H9 (cell line): ENCODE measurements at regions not wholly inside any gene's neighbourhood (a gene's known extent, or its start where the extent isn't known, plus 50 kb on each side); places are given as distances from the start of the nearest gene placed in this dataset.

Experiments
- DNase-seq: peaks from one replicate; pipeline ENCODE4 v3.0.0-alpha.2; 2017
- H2AFZ ChIP-seq: one replicate; pipeline ENCODE4 v1.6.1; 2013; ENCODE audit warnings: mild to moderate bottlenecking, low read length, control low read depth, moderate library complexity
- H2AK5ac ChIP-seq: 2 replicates; pipeline ENCODE4 v1.6.1; 2013; ENCODE audit warnings: low read length, control low read depth, mixed read lengths; ENCODE audit not compliant: insufficient read length
- H2BK120ac ChIP-seq: one replicate; pipeline ENCODE4 v1.6.1; 2013; ENCODE audit warnings: low read depth, mild to moderate bottlenecking, low read length, control low read depth, inconsistent platforms; ENCODE audit not compliant: poor library complexity, severe bottlenecking
- H2BK12ac ChIP-seq: 2 replicates; pipeline ENCODE4 v1.6.1; 2013; ENCODE audit warnings: low read length, control low read depth, mixed read lengths, low read depth; ENCODE audit not compliant: insufficient read length
- H2BK15ac ChIP-seq: 2 replicates; pipeline ENCODE4 v1.6.1; 2013; ENCODE audit warnings: low read depth, low read length, control low read depth
- H2BK20ac ChIP-seq: one replicate; pipeline ENCODE4 v1.6.1; 2013; ENCODE audit warnings: low read depth, mild to moderate bottlenecking, low read length, control low read depth, inconsistent platforms; ENCODE audit not compliant: poor library complexity, severe bottlenecking
- H2BK5ac ChIP-seq: 2 replicates; pipeline ENCODE4 v1.6.1; 2013; ENCODE audit warnings: low read length, control low read depth, mixed read lengths; ENCODE audit not compliant: insufficient read length
- H3K14ac ChIP-seq: 2 replicates; pipeline ENCODE4 v1.6.1; 2013; ENCODE audit warnings: low read length, control low read depth; ENCODE audit not compliant: insufficient read depth
- H3K18ac ChIP-seq: 2 replicates; pipeline ENCODE4 v1.6.1; 2013; ENCODE audit warnings: low read depth, mild to moderate bottlenecking, mixed read lengths, low read length, control low read depth; ENCODE audit not compliant: insufficient read length
- H3K23ac ChIP-seq: 2 replicates; pipeline ENCODE4 v1.6.1; 2013; ENCODE audit warnings: low read length, control low read depth, mixed read lengths, low read depth; ENCODE audit not compliant: insufficient read length
- H3K23me2 ChIP-seq: 2 replicates; pipeline ENCODE4 v1.6.1; 2013; ENCODE audit warnings: low read depth, mild to moderate bottlenecking, mixed read lengths, low read length, control low read depth; ENCODE audit not compliant: insufficient read length, poor library complexity, severe bottlenecking
- H3K27ac ChIP-seq: 2 replicates; pipeline ENCODE4 v1.5.1; 2013; ENCODE audit warnings: low read length, control low read depth, mixed read lengths, low read depth; ENCODE audit not compliant: insufficient read length
- H3K27me3 ChIP-seq: 2 replicates; pipeline ENCODE4 v1.6.1; 2013; ENCODE audit warnings: low read length, control low read depth, inconsistent platforms; ENCODE audit not compliant: insufficient read depth
- H3K4ac ChIP-seq: 2 replicates; pipeline ENCODE4 v1.6.1; 2013; ENCODE audit warnings: low read depth, mild to moderate bottlenecking, control low read depth, inconsistent platforms, low read length, moderate library complexity
- H3K4me1 ChIP-seq: 2 replicates; pipeline ENCODE4 v1.6.1; 2013; ENCODE audit warnings: low read length, control low read depth, inconsistent platforms; ENCODE audit not compliant: insufficient read depth
- H3K4me2 ChIP-seq: 2 replicates; pipeline ENCODE4 v1.6.1; 2013; ENCODE audit warnings: low read length, control low read depth, mixed read lengths; ENCODE audit not compliant: insufficient read length, insufficient read depth
- H3K56ac ChIP-seq: 2 replicates; pipeline ENCODE4 v1.6.1; 2013; ENCODE audit warnings: low read depth, mild to moderate bottlenecking, mixed read lengths, low read length, control low read depth; ENCODE audit not compliant: insufficient read length
- H3K79me1 ChIP-seq: 2 replicates; pipeline ENCODE4 v1.6.1; 2013; ENCODE audit warnings: low read depth, mild to moderate bottlenecking, moderate library complexity, low read length, control low read depth, inconsistent platforms; ENCODE audit not compliant: insufficient read depth, poor library complexity, severe bottlenecking
- H3K79me2 ChIP-seq: 2 replicates; pipeline ENCODE4 v1.6.1; 2013; ENCODE audit warnings: low read length, control low read depth, inconsistent platforms; ENCODE audit not compliant: insufficient read depth
- H3K9ac ChIP-seq: 2 replicates; pipeline ENCODE4 v1.6.1; 2013; ENCODE audit warnings: low read length, control low read depth, mixed read lengths; ENCODE audit not compliant: insufficient read length; ENCODE audit errors: extremely low read depth
- H3K9me3 ChIP-seq: one replicate; pipeline ENCODE4 v1.6.1; 2013; ENCODE audit warnings: low read depth, low read length, inconsistent platforms; ENCODE audit not compliant: control insufficient read depth
- H3T11ph ChIP-seq: one replicate; pipeline ENCODE4 v1.6.1; 2013; ENCODE audit warnings: mild to moderate bottlenecking, low read length, control low read depth, inconsistent platforms
- H4K20me1 ChIP-seq: one replicate; pipeline ENCODE4 v1.6.1; 2013; ENCODE audit not compliant: control insufficient read depth, insufficient read length, insufficient read depth
- H4K5ac ChIP-seq: 2 replicates; pipeline ENCODE4 v1.6.1; 2013; ENCODE audit warnings: low read depth, mild to moderate bottlenecking, mixed read lengths, low read length, control low read depth; ENCODE audit not compliant: insufficient read length
- H4K8ac ChIP-seq: replicated peaks from 2 replicates; pipeline ENCODE4 v1.6.1; 2013; ENCODE audit warnings: low read length, control low read depth, mixed read lengths, low read depth; ENCODE audit not compliant: insufficient read length
- H4K91ac ChIP-seq: 2 replicates; pipeline ENCODE4 v1.6.1; 2013; ENCODE audit warnings: low read depth, mild to moderate bottlenecking, moderate library complexity, mixed read lengths, low read length, control low read depth; ENCODE audit not compliant: insufficient read length
- H3K27ac Mint-ChIP-seq, 3 experiments: 2 replicates in 2 of 3; 3 replicates in 1 of 3; pipeline ENCODE4 v1.8.0; 2020 to 2021; ENCODE audit warnings: mixed read lengths in 3 of 3, mild to moderate bottlenecking in 1 of 3, moderate library complexity in 1 of 3
- H3K27me3 Mint-ChIP-seq: 2 replicates; pipeline ENCODE4 v1.8.0; 2021; ENCODE audit warnings: low read depth, mild to moderate bottlenecking, moderate library complexity, mixed read lengths
- H3K36me3 Mint-ChIP-seq, 3 experiments: 2 replicates in 2 of 3; 3 replicates in 1 of 3; pipeline ENCODE4 v1.8.0; 2020 to 2021; ENCODE audit warnings: low read depth in 3 of 3, mixed read lengths in 3 of 3; ENCODE audit not compliant: insufficient read depth in 1 of 3
- H3K4me1 Mint-ChIP-seq, 2 experiments: 2 replicates each; pipeline ENCODE4 v1.8.0; 2020; ENCODE audit warnings: mixed read lengths in 2 of 2
- H3K4me3 Mint-ChIP-seq, 2 experiments: 2 replicates in 1 of 2; 3 replicates in 1 of 2; pipeline ENCODE4 v1.8.0; 2020 to 2021; ENCODE audit warnings: mild to moderate bottlenecking in 2 of 2, mixed read lengths in 2 of 2, moderate library complexity in 1 of 2
- H3K9me3 Mint-ChIP-seq, 2 experiments: 2 replicates in 1 of 2; 3 replicates in 1 of 2; pipeline ENCODE4 v1.8.0; 2020; ENCODE audit warnings: mild to moderate bottlenecking in 2 of 2, mixed read lengths in 2 of 2, moderate library complexity in 1 of 2
- WGBS: extraction: QIAGEN DNeasy Blood & Tissue Kit; methylation state at CpG from one replicate; pipeline ENCODE4 v1.1.7; 2013; ENCODE audit warnings: missing lambda C conversion rate, low lambda C conversion rate, mixed read lengths; ENCODE audit not compliant: insufficient read length; ENCODE audit errors: extremely low coverage; 5-methylcytosine and 5-hydroxymethylcytosine counted together
- TF ChIP-seq, protein P1 (sequence below): fragments of 200-600 bp; sonication (generic); conservative IDR thresholded peaks from 3 replicates; pipeline ENCODE4 v1.8.0; 2021; ENCODE audit warnings: antibody characterized with exemption, mild to moderate bottlenecking

GRCh38 chr6:156638581-156638980 is 138.6 kb upstream of the ARID1B start:
- H3K4me3 Mint-ChIP-seq = no peak overlapping the region
- Histone ChIP-seq H2BK5ac (no peak overlapping the region), H3K27me3 (no peaks in the 10 kb centered on the region), H3K79me2 (no peaks in the 10 kb centered on the region), H4K20me1 (no peaks in the 10 kb centered on the region), H2BK120ac (no peak overlapping the region), H4K5ac (no peak overlapping the region), H3K9ac (no peak overlapping the region), H3K27ac (no peak overlapping the region), H3K4ac (no peak overlapping the region), H2BK15ac (no peak overlapping the region), H3T11ph (no peak overlapping the region), H3K9me3 (no peaks in the 10 kb centered on the region), H3K4me2 (no peak overlapping the region), H3K4me1 (no peaks in the 10 kb centered on the region), H4K8ac (no peak overlapping the region), H2BK12ac (no peak overlapping the region), H3K14ac (no peak overlapping the region), H3K23ac (no peak overlapping the region), H3K56ac (no peak overlapping the region), H2AK5ac (no peak overlapping the region), H3K18ac (no peak overlapping the region), H3K79me1 (no peaks in the 10 kb centered on the region), H4K91ac (no peak overlapping the region), H2BK20ac (no peak overlapping the region), H3K23me2 (no peaks in the 10 kb centered on the region), H2AFZ (no peak overlapping the region)
- no peaks in the 10 kb centered on the region for H3K9me3 Mint-ChIP-seq
- H3K27me3 Mint-ChIP-seq = no peaks in the 10 kb centered on the region; the same call in 1 of the 2 replicates
- TF ChIP-seq, protein P1, sequence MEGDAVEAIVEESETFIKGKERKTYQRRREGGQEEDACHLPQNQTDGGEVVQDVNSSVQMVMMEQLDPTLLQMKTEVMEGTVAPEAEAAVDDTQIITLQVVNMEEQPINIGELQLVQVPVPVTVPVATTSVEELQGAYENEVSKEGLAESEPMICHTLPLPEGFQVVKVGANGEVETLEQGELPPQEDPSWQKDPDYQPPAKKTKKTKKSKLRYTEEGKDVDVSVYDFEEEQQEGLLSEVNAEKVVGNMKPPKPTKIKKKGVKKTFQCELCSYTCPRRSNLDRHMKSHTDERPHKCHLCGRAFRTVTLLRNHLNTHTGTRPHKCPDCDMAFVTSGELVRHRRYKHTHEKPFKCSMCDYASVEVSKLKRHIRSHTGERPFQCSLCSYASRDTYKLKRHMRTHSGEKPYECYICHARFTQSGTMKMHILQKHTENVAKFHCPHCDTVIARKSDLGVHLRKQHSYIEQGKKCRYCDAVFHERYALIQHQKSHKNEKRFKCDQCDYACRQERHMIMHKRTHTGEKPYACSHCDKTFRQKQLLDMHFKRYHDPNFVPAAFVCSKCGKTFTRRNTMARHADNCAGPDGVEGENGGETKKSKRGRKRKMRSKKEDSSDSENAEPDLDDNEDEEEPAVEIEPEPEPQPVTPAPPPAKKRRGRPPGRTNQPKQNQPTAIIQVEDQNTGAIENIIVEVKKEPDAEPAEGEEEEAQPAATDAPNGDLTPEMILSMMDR = no peak
- H3K36me3 Mint-ChIP-seq = no peaks in the 10 kb centered on the region
- no CpG with 5 or more reads among the region's 2 CpGs for WGBS
- DNase-seq = no peak
- H3K4me1 Mint-ChIP-seq = 0 out of 4 replicates have a peak, but pooled peaks cover 0 to 3% of the 10 kb centered on the region in 2 experiments
- H3K27ac Mint-ChIP-seq = no peak overlapping the region
